ENCODE measurements at regions not wholly inside any gene's neighbourhood (a gene's known extent, or its start where the extent isn't known, plus 50 kb on each side); places are given as distances from the start of the nearest gene placed in this dataset.

DNA sequence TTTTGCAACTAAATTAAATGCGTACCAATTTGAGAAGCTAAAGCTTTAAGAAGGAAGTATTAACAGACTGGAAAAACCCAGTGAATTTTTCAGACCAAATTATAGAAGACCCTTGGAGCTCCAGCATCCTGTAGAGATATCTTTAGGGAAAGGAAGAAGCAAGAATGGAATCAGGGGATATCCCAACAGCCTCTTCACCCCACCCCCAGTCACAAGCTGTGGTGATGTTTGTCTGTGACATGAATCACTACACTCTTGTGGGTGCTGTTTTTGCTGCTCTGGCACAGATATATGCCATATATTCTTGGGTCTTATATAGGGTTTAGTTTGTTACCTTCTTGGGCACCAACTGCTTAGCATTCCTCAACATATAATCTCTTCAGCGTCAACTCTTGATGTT, 78.5 kb upstream of the BCL6 start:
- no peak for DNase-seq (ENCODE audit: low read depth)

DNA sequence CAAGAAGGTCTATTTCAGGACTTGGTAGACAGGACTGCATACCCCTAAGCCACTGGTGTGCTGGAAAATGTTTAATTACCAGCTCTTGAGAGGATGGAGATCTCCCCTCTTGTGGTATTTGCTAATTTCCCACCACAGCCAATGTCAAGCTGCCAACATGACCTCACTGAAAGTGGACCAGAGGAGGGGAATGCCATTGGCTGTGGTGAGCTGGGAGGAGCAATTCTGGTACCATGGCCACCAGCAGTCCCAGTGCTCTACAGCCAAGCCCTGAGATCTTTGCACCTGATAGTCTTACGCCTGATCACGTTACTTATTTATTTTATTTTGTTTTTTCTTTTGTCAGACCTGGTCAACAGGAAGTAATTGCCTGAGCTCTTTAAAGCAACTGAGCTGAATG, 82.5 kb upstream of the BCL6 start:
- DNase-seq (ENCODE audit: low read depth), result no peak

DNA sequence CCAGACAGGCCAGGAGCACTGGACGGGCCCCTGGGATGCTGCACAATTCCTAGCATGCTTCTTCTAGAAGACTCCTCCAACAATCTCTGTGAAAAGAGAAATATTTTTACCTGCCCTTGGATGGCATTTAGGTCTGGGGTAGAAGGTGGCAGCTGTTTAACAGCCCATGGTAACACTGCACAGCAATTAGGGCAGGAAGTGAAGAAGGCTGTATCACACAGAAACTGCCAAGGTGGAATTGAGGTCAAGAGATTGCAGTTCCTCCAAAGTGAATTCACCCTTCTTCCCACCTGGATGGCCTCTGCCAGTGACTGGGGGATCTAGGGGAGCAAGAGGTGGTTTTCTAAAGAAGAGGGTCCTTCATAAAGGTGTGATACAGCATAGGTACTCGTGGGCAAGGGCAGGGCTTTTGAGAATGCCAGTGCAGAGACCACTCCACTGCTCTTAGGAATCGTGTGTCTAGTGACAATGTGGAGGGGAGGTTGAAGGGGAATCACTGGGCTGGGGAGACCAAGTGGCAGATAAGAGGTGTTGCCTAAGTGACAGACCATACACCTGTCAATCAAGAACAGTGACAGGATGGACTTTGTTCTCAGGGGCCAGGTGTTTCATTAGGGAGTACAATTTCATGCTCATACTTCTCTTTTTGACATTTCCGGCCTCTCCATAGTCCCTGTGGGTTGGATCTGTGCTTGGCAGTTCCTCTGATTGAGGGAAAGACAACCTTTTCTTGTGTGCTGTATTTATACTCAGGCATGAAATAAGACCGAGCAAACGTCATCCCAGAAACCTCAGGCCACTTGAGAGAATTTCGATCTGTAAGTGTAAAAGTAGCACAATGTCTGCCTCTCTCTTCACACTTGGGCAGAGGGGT, 83.5 kb upstream of the BCL6 start:
- no peak for DNase-seq (ENCODE audit: low read depth)

DNA sequence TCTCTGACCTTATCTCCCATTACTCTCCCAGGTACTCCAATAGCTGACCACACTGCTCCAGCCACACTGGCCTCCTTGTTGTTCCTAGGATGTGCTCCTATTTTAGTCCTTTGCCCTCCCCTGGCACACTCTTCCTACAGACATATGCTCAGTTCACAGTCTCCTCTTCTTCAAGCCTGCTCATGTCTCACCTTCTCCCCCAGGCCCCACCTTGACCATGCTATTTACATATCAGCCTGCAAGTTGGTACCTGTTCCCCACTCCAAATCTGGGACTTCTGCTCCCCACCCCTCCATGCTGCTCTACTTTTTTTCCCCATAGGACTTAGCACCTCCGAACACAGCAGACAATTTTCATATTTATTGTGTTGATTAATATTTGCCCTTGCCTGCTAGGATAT, 84.9 kb upstream of the BCL6 start:
- DNase-seq (ENCODE audit: low read depth), result no peak

DNA sequence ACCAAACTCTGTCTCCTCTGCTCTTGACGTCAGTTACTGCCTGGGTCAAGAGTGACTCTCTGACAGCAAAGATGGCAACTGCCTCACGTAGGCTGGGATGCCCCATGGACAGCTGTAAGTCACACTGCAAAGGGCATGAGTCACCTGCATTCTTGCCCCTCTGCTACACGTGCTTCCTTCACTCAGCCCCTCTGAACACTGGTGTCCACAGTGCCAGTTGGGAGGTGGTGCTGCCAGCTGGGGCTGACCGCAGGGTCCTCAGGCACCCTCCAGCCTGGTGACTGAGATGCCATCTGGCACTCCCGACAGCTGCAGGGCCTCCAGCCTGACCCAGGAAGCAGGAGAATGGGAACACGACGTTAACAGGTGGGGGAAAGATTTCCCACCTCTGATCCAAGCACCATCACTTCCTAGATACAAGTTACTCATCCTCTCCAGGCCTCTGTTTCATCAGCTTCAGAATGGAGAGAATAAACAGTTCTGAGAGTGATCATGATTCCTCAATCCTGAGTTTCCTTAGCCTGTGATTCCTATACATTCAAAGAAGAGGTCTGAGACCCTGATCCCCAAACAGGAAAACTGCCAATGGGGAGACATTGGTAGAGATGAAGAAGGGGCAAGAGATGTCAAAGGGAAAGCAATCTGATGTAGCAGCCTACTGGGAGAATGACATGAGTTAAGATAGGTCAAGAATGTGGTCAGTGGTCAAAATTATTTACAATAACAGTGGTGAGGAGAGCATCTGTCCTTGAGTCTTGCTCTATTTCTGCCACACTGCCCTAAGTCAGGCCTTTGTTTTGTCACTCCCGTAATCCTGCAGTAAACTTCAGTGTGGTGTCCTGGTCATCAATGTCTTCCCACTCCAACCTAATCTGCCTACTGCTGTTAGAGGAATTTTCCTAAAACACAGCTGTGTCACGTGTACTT, 86.1 kb upstream of the BCL6 start:
- no peak for DNase-seq (ENCODE audit: low read depth)

DNA sequence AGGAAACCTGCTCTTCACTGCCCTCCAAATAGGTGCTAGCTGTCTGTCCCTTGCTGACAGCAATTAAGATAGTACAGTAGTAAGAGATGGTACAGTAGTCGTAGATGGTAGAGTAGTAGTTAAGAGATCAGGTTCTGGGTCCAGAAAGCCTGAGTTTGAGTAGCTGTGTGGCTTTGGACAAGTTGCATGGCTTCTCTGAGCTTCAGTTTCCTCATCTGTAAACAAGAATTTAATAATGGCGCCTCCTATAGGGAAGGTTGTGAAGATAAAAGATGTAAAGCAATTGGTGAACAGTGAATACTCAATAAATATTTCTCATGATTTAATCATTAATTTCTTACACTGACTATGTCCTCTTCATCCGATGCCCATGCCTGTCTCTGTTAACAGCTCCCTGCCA, 86.9 kb upstream of the BCL6 start:
- no peak for DNase-seq (ENCODE audit: low read depth)

DNA sequence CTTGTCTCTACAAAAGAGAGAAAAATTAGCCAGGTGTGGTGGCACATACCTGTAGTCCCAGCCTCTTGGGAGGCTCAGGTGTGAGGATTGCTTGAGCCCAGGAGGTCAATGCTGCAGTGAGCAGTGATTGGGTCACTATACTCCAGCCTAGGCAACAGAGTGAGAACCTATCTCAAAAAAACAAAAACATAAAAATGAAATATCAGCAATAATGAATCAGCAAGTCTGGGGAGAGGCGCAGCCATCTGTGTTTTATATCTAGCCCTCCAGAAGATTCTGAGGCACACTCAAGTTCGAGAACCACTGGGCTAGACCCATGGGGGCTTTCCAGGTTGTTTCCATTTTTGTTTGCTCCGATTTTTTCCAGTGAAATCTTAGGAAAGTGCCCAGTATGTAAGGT, 88.1 kb upstream of the BCL6 start:
- no peak for DNase-seq (ENCODE audit: low read depth)

DNA sequence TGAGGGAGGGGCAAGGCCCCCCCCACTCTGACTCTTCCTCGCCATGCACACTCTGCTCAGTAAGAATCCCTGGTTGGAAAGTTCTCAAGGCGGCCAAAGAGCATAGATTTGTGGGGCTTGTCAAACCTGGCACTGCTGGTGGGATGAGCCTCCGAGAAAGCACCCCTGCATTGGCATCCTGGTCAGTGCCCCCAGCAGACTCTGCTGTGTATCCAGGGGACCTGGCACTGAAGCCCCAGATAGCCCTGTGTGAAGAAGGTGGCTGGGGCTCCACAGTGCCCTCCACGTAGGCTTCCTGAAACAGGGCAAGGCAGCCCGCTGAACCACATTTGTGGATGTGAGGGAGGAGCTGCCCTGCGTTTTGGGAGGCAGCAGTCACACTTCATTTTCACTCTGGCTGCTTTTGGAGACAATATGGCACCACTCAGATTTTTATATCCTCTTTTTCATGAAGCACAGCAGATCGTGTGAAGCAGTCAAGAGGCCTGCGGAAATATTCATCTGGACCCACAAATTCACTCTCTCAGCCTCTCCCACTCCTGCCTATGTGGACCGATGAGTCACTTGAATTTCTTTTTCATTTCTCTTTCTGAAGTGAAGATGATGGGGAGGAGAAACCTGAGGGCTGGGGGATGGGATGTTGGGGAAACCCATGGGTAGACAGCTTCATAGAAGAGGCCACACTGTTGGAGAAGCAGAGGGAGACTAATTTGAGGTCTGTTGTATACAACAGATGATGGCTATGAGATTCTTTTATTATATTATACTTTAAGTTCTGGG, 88.7 kb upstream of the BCL6 start:
- no peak for DNase-seq (ENCODE audit: low read depth)

DNA sequence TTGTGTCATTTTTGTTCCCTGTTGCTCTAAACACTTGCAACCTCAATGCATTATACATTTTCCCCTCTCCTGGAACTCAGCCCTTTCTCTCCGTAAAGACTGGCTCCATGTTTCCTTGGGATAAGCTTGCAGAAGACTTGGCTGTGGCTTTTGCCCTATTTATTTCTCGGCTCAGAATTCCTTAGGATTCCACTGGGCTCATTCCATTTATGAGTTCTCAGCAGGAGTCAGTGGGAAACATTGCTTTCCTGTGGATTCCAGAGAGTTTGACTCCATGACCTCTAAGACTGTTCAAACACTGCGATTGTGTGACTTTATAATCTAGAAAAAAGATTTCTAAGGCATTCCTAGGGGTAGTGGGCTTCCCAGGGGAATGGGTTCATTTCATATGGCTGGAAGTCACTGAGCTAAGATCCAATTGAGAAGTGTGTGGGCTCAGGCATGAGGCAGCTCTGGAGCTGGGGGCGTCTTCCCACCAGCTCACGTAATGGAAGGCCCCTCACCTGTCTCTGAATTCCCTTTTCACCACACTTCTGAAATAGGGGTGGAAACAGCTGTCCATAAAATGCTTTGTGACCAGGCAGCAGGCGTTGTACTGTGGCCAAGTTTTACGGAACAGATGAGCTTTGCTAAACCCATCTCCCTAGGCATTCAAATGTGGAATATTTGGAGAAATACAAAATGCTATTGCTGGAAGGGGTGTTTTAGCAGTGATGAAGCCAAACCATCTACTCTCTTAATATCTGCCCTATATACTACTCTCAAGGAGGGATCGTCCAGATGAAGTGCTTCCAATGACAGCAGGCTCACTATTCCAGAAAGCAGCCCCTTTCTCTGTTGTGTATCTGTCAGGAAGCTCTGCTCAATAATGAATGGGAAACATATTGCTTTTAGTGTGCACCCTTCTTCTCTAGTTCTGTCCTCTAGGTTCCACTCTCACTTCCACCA, 91.8 kb upstream of the BCL6 start:
- no peak for DNase-seq (ENCODE audit: low read depth)

DNA sequence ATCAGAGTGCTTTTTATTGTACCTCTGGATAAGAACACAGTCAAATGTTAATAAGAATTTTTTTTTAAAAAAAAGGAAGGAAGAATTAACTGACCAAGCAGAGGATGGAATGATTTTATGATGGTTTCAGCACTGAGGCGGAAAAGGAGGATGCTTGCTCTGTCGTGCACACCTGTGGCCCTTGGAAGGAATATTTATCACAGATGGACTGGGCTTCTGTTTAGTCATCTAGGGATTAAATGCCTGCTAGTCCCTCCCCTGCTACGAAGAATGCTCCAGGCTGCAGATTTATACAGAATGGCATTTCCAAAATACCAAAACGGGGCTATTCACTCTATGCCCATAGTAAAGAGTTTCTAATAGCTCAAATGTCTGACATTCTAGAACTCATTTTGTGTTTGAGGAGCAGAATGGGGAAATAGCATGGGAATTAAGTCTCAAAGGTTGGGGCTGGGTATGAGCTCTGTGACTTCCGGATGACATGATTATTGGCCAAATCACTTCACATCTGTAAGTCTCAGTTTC, 92.8 kb upstream of the BCL6 start:
- DNase-seq (ENCODE audit: low read depth), result no peak

DNA sequence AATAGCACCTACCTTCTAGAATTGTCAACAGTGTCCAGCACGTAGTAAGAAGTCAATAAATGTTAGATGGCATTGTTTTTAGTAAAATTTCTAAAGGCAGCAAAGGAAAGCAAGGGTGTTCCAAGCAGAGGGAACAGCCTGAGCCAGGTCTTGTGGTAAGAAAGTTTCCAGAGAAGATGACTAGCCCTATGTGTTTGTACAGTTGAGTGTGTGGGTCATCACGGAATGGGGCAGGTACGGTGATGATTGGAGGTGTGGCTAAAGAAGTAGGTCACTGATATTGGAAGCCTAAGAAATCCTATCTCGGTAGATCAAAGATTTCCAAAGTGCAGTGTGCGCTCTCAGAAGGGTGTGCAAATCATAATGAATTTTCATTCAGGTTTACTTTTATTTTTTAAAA, 94.2 kb upstream of the BCL6 start:
- DNase-seq (ENCODE audit: low read depth), result no peak

DNA sequence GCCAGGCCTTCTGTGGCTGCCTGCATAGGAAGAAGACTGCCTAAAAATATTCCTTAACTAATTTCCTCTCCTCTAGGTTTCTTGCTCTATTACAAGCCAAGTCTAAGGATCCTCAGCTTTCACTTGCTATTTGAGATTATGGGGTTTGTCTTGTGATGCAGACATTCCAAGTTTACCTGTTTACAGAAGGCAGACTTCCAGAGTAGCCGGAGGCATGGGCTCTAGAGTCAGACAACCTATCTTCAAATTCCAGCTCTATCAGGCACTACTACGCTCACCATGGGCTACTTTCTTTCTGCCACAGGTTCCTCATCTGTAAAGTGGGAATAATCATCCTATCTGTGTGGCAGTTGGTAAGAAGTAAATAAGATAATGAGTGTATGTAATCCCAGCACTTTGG, 95.6 kb upstream of the BCL6 start:
- no peak for DNase-seq (ENCODE audit: low read depth)

DNA sequence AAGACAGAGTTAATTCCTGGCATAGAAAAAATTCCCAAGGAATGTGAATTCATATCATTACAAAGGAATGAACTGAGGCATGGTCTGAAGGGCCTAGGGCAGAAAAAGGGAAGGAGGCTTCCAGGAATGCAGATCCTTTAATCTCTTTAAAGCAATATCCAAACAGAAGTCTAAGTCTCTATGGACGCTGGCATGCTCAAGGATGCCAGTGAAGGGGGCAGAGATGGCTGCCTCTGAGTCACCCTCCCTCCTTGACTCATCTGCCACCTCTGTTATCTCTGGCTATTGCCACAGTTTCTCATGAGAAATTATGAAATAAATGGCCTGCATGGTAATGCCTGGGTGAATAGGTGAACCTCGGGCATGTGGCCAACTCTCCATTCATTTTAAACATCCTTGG, 96.3 kb upstream of the BCL6 start:
- DNase-seq (ENCODE audit: low read depth), result no peak

DNA sequence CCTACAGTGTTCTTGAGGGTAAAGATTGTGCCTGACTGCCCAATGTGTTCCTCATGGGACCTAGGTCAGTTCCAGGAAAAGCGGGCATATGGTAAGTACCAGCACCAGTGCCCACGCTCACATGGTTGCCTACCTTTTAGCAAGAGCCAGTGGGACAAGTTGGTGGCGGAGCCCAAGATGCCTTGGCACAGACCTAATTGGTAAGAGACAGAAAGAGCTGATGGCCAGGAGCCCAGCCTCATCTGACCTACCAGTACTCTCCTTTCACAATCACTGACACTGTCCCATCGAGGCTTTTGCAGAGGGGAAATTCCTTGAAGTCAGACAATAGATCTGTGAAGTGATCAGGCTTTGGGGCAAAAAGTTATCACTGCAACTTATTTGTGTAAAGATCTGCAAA, 98.4 kb upstream of the BCL6 start:
- no peak for DNase-seq (ENCODE audit: low read depth)

DNA sequence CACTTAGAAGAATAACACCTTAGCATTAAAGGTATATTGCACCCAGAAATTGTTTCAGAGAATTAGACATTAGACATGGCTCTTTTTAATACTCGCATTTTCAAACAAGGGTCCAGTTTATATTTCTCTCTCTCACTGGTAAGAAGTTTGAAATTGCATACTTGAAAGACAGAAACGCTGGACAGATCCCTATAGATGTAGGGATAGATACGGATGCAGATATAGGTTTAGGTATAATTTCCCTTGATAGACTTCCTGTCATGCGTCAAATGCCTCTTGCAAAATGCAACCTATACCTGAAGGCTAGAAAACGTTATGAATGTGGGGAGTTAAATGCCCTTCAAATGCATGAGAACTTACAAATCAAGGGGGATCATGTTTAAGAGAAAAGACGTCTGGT, 99.4 kb upstream of the BCL6 start:
- no peak for DNase-seq (ENCODE audit: low read depth)

DNA sequence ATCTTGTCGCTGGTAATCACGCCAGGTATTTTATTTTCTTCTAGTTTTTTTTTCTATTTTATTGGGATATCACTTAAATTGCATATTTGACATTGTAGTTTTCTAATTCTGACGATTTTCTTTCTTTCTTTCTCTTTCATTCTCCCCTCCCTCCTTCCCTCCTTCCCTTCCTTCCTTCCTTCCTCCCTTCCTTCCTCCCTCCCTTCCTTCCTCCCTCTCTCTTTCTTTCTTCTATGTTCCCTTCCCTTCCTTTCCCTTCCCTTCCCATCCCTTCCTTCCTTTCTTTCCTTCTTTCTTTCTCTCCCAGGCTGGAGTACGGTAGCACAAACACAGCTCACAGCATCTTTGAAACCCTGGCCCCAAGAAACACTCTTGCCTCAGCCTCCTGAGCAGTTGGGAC, 100.6 kb upstream of the BCL6 start:
- DNase-seq (ENCODE audit: low read depth), result no peak

DNA sequence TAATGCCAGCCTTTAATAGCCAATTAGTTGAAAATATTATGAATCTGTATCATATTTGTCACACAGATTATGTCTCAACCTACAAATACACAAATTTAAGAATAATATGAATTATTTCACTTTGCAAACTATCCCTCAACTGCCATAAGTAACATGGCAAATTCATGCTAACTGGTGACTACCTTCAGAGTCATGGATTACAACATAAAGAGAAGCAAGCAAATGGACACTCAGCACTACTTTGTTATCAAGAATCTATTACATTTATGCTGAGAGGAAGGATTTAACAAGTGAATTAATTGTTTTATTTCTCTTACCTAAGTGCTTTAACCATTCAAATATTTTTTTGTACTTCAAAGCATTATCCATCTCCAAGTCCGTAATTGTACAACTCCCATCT, 103.1 kb upstream of the BCL6 start:
- no peak for DNase-seq (ENCODE audit: low read depth)

DNA sequence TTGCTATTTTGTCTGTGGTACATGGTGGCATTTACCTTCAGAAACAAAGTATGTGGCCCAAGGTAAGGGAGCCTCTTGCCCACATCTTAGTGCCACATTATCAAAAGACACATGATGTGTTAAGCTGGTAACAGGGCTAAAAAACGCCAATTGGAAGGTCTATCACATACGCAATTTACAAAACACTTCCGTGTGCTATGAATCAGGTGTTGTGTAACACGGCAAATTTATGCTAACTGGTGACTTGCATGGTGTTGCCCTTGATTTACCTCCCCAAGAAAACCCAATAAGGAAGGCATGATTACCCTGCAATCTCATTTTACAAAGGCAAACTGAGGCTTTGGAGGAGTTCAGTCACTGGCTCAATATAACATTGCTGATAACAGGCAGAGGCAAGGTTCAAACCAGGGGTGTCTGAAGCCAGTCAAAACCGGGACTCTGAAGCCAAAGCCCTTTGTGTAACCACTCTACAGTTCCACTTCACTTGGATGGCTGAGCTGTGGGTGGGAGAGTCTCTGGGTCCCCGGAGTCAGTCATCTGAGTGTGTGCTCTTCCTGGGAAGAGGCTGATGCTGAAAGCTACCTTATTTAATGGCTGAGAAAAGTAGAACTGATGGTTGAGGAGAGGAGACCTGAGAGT, 103.9 kb upstream of the BCL6 start:
- no peak for DNase-seq (ENCODE audit: low read depth)

DNA sequence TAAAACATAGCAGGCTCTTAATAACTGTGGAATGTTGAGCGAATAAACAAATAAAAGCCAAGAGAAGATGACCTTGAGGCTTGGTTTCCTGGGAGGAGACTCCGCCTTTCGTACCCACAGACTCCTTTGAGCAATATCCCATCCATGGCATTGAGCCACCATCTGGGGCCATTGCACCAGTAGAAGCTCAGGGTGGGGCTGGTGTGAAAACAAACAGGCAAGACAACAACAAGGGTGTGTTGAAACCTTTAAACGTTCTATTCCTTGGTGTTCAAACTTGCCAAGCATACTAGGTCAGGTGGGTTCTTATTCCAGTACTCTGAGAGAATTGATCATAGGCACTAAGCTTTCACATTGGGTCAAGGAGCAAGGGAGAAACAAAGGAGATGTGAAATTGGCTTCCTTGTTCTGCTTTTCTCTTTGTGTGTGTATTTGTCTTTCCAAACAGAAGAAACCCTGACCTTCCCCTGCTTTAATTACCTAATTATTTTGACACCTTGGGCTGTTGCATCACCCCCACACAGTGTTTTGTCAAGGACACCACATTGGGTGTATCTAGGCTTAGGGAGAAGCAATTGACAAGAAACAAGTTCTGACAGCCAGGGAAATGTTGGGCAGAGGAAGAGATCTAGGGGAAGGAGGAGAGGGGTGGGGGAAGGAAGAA, 105.1 kb upstream of the BCL6 start:
- DNase-seq (ENCODE audit: low read depth), result no peak

Measured in GM04504 (cell line).